ENCODE measurements at regions not wholly inside any gene's neighbourhood (a gene's known extent, or its start where the extent isn't known, plus 50 kb on each side); places are given as distances from the start of the nearest gene placed in this dataset.
"Not testable (repeated sequence)": the region's sequence is repeated elsewhere in the genome, so short reads cannot be mapped to it uniquely, and the experiment has no call there.

DNA sequence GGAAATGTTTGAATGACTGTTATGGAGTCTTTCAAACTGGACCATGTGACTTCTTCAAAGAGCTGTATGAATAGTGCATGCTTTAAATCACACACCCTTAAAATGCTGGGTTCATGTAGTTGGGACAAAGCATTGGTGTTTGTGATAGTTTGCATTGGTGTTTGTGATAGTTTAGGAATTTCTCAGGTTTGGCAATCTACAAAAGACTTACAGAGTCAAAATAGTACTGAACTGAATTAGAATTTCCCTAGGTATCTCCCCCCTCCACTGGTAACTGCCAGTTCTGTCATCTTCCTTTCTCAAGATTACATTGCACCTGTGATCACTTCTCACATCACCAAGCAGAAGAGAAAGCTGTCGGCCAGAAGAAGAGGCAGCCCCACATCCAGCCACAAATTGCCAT is 261.1 kb downstream of the GATA3 start:
- no peak overlapping the region for H3K4me2 ChIP-seq
- H4K20me1 ChIP-seq, result no peaks in the 10 kb centered on the region

DNA sequence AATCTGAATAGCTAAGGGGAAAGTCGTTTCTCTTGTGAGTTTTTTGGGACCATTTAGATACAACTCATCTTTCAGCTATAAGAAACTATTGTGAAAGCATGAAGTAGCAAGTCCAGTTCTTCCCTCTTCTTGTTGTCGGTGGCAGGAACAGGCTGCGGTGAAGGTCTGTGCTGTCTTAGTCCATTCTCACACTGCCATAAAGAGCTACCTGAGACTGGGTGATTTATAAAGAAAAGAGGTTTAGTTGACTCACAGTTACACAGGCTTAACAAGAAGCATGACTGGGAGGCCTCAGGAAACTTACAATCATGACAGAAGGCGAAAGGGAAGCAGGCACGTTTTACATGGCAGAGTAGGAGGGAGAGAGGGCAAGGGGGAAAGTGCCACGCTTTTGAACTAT is 261.8 kb downstream of the GATA3 start:
- Histone ChIP-seq H3K27ac (no peak overlapping the region), H3K4me2 (no peak overlapping the region), H3K4me1 (no peaks in the 10 kb centered on the region), H3K9ac (no peak overlapping the region), H3K4me3 (no peak overlapping the region), H3K27me3 (no peaks in the 10 kb centered on the region), H3K36me3 (no peaks in the 10 kb centered on the region), H4K20me1 (no peaks in the 10 kb centered on the region), H3K9me3 (replicated peaks in 1 of 11) (no peaks in the 10 kb centered on the region; a peak in 1 of 22 replicates)
- TF ChIP-seq Cebpa-rat (IDR thresholded peaks at IDR 0.05), result no peak

More for the DNA sequence above, 261.1 kb downstream of the GATA3 start:
- Histone ChIP-seq H3K27ac (no peak overlapping the region), H3K9me3 (replicated peaks in 1 of 11) (no peaks in the 10 kb centered on the region; a peak in 1 of 22 replicates), H3K9ac (no peak overlapping the region), H3K4me1 (no peaks in the 10 kb centered on the region), H3K27me3 (no peaks in the 10 kb centered on the region), H3K36me3 (no peaks in the 10 kb centered on the region), H3K4me3 (no peak overlapping the region)
- TF ChIP-seq Cebpa-rat (IDR thresholded peaks at IDR 0.05), result no peak

DNA sequence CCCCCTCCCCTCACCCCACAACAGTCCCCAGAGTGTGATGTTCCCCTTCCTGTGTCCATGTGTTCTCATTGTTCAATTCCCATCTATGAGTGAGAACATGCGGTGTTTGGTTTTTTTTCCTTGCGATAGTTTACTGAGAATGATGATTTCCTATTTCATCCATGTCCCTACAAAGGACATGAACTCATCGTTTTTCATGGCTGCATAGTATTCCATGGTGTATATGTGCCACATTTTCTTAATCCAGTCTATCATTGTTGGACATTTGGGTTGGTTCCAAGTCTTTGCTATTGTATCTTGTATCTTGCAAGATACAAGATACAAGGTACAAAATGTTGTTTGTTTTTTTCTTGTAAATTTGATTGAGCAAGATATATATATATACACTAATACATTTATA is 263.9 kb downstream of the GATA3 start:
- not testable (repeated sequence) for H4K20me1 ChIP-seq; H3K9ac ChIP-seq; H3K27ac ChIP-seq; H3K9me3 ChIP-seq (replicated peaks in 1 of 11); H3K4me3 ChIP-seq; H3K27me3 ChIP-seq; H3K36me3 ChIP-seq; H3K4me1 ChIP-seq; H3K4me2 ChIP-seq

DNA sequence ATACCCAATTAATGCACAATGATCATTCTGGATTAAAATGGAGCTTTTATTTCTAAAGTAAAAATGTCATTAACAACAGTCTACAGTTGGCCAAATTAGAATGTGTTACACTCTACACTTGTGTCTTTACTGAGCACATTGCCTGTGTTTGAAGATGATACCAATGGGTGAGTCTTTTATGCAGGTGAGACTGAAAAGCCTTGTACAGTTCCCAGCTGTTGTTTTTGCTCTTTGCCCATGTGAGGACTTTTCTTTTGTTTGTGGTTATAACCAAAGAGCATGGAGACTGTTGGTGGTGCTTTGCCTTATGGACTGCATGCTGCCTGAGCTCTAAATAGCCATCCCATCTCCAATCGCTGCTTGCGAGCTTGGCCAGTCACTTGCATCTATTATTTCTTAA is 264.5 kb downstream of the GATA3 start:
- Histone ChIP-seq H3K9ac (no peak overlapping the region), H3K4me1 (peaks cover 0 to 8% (median 3%) of the 10 kb centered on the region in 10 experiments; a peak in 5 of 20 replicates), H3K27ac (no peak overlapping the region), H3K4me2 (no peak overlapping the region), H4K20me1 (no peaks in the 10 kb centered on the region), H3K4me3 (no peak overlapping the region), H3K36me3 (no peaks in the 10 kb centered on the region), H3K9me3 (replicated peaks in 1 of 11) (no peaks in the 10 kb centered on the region; a peak in 1 of 22 replicates), H3K27me3 (no peaks in the 10 kb centered on the region)
- TF ChIP-seq Cebpa-rat (IDR thresholded peaks at IDR 0.05), result no peak

DNA sequence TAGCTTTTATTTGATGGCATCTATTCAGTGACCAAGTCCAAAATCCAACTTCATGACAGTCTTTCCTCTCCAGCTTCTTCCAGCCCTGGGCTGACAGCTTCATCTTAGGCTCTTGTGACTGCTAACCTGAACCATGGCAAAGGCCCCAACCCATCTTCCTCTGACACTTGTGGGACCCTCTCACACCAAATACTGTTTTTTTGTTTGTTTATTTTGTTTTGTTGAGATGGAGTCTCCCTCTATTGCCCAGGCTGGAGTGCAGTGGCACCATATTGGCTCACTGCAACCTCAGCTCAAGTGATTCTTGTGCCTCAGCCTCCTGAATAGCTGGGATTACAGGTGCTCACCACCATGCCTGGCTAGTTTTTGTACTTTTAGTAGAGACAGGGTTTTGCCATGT is 265.2 kb downstream of the GATA3 start:
- no peak overlapping the region for H3K4me2 ChIP-seq
- H3K27ac ChIP-seq, result no peak overlapping the region
- H3K9ac ChIP-seq, result no peak overlapping the region
- no peak for TF ChIP-seq Cebpa-rat (IDR thresholded peaks at IDR 0.05)
- peaks cover 0 to 8% (median 3%) of the 10 kb centered on the region in 10 experiments; a peak in 5 of 20 replicates for H3K4me1 ChIP-seq
- no peaks in the 10 kb centered on the region for H4K20me1 ChIP-seq
- no peak overlapping the region for H3K4me3 ChIP-seq
- no peaks in the 10 kb centered on the region for H3K27me3 ChIP-seq
- H3K36me3 ChIP-seq, result no peaks in the 10 kb centered on the region
- H3K9me3 ChIP-seq (replicated peaks in 1 of 11), result no peaks in the 10 kb centered on the region; a peak in 1 of 22 replicates

DNA sequence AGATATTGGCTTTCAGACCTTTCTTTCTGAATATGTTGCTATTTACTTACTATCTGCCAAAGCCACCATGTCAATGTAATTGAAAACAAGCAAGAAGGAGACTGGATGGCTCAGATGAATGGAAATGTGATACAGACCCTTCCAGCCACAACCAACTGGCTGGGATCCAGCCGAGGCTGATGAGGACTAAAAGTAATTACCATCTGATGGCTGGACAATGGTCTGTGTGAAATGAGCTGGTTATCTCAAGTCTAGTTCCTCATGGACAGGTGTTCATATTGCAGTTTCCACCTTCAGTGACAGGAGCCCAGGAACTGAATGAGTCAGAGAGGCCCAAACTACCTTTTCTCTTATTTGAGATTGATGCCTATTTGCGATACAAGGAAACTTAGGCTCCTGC is 267.5 kb downstream of the GATA3 start:
- TF ChIP-seq Cebpa-rat (IDR thresholded peaks at IDR 0.05), result no peak
- H3K36me3 ChIP-seq, result no peaks in the 10 kb centered on the region

DNA sequence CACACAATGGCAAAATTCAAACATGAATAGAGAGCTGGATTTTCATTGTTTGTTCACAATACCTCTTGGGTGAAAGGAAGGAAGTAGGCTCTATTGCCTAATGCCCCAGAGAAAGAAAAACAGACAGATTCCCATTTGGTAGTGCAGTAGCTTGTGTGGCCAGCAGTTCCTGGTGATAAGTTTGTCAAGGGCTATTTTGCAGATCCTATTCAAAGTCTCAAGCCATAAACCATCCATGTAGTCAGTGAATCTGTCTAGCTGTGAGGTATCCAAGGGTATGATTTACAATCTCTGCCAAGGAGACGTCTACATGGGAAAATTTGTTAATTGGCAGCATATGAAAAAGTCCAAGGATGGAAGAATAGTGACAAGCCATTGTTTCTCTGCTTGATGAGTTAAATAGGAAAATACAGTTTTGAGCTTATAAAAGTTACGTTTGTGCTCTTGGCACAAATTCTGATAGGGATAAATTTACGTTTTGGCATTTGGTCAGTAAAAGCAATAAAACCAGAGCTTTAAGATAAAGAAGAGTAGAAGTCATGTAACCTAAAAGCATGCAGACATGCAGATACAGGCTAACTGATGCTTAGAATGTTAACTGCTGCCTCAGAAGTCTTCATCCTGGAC is 269.1 kb downstream of the GATA3 start:
- Histone ChIP-seq H3K9ac (no peak overlapping the region), H3K9me3 (replicated peaks in 1 of 11) (no peaks in the 10 kb centered on the region)

More for the DNA sequence above, 267.5 kb downstream of the GATA3 start:
- H3K4me3 ChIP-seq, result no peak overlapping the region
- no peaks in the 10 kb centered on the region for H4K20me1 ChIP-seq
- H3K4me1 ChIP-seq, result peaks cover 0 to 8% (median 3%) of the 10 kb centered on the region in 10 experiments; a peak in 5 of 20 replicates
- H3K4me2 ChIP-seq, result no peak overlapping the region
- no peaks in the 10 kb centered on the region for H3K27me3 ChIP-seq
- H3K9ac ChIP-seq, result no peak overlapping the region
- no peak overlapping the region for H3K27ac ChIP-seq
- no peaks in the 10 kb centered on the region for H3K9me3 ChIP-seq (replicated peaks in 1 of 11)

DNA sequence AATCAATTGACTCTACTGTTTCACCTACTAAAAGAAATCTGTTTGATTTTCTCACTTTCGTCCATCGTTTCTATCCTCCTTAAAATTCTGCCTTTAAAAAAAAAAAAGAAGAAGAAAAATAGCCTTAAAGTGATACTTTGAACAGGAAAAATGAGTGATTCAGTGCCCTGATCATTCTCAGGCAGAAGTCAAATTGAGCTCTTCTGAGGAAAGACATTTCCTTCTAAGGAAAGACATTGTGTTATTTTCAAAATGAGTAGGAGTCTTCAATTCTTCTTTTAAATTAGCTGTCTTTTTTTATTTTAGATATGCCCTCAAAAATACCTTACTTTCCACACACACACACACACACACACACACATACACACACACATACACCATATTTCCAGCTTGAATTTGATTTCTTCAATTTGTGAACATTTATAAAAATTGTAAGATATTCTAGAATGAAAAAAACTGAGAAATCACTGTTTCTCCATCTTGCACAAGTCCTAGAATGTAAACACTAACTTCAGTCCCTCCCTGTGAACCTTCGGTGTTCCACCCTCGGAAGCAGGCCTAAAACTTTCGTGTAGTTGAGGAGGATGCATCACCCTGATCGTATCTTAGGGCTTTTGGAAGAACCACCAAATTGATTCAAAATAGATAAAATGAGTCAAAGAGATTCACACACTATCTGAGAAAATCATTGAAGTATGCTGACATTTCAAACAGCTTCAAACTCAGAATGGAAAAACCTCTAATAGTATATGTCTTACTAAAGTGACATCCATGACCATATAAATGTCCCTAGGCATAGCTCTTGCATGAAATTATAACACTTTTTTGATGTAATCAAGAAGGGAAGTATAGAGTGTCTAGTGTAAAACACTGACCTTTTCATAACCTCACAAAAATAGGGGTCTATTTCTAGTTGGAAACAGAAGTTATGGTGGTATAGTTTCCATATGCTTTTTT is 270.8 kb downstream of the GATA3 start:
- no peak overlapping the region for H3K4me2 ChIP-seq
- no peaks in the 10 kb centered on the region for H4K20me1 ChIP-seq
- no peak overlapping the region for H3K9ac ChIP-seq
- TF ChIP-seq Cebpa-rat (IDR thresholded peaks at IDR 0.05), result no peak
- H3K27ac ChIP-seq, result no peak overlapping the region
- no peak overlapping the region for H3K4me3 ChIP-seq
- no peaks in the 10 kb centered on the region for H3K36me3 ChIP-seq
- H3K4me1 ChIP-seq, result peaks cover 0 to 8% (median 3%) of the 10 kb centered on the region in 10 experiments; a peak in 5 of 20 replicates
- H3K9me3 ChIP-seq (replicated peaks in 1 of 11), result no peaks in the 10 kb centered on the region
- H3K27me3 ChIP-seq, result no peaks in the 10 kb centered on the region

More for the DNA sequence above, 269.1 kb downstream of the GATA3 start:
- Histone ChIP-seq H3K27me3 (no peaks in the 10 kb centered on the region), H3K4me1 (peaks cover 0 to 8% (median 3%) of the 10 kb centered on the region in 10 experiments; a peak in 5 of 20 replicates), H3K27ac (no peak overlapping the region), H3K4me2 (peak overlapping the region in 8 of 11 experiments; percentile 2 to 41 (median 30); a peak in 9 of 22 replicates), H3K36me3 (no peaks in the 10 kb centered on the region), H4K20me1 (no peaks in the 10 kb centered on the region), H3K4me3 (no peak overlapping the region)
- no peak for TF ChIP-seq Cebpa-rat (IDR thresholded peaks at IDR 0.05)

DNA sequence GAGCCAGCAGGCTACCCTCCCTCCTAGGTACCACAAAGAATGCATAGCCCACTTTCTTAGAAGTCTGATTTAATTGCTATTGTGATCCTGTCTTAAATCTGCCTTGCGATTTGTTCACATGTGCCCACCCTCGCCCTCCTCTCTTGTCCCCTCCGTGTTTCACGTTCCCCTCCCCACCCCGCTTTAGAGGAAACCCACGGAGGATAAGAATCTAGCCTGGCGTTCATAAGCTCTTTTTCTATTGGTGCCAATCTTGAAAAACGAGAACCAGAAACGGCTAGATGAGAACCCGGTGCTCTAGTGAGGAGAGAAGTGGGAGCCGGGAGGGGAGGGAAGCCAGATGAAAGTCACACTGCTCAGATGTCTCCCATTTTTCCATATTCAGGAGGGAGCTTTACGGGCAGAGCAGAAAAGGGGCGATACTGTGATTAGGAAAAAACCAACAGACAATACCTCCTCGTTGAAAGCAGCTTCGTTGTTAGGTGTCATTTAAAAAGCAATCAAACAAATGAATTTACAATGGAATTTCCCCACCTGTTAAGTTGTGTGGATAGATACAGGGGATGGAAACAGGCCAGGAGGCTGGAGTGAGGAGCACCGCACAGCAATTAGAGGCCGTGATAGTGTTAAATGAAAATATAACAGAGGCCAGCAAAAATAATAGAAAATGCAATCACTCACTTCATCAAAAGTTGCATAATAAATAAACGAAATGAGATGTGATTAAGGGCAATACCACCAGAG is 272.1 kb downstream of the GATA3 start:
- no peak for TF ChIP-seq Cebpa-rat (IDR thresholded peaks at IDR 0.05)
- Histone ChIP-seq H3K9ac (no peak overlapping the region), H4K20me1 (no peaks in the 10 kb centered on the region), H3K9me3 (replicated peaks in 1 of 11) (no peaks in the 10 kb centered on the region), H3K4me1 (peaks cover 0 to 8% (median 5%) of the 10 kb centered on the region in 10 experiments; a peak in 8 of 20 replicates), H3K4me2 (no peak overlapping the region), H3K27me3 (no peaks in the 10 kb centered on the region), H3K4me3 (no peak overlapping the region), H3K27ac (no peak overlapping the region), H3K36me3 (no peaks in the 10 kb centered on the region)
